PFSK-1 (cell line): ENCODE measurements at regions not wholly inside any gene's neighbourhood (a gene's known extent, or its start where the extent isn't known, plus 50 kb on each side); places are given as distances from the start of the nearest gene placed in this dataset.

ENCODE experiments used
- POLR2AphosphoS5 ChIP-seq: IDR thresholded peaks from 2 replicates; pipeline ENCODE4 v1.6.1; 2012; ENCODE audit warnings: low read depth, mild to moderate bottlenecking, control low read depth, low read length, moderate library complexity
- REST ChIP-seq, 2 experiments: IDR thresholded peaks; 2 replicates each; pipeline versions ENCODE4 v1.6.1 to v1.8.0; 2011 to 2012; ENCODE audit warnings: low read depth in 2 of 2, low read length in 2 of 2, control low read depth in 1 of 2, inconsistent platforms in 1 of 2, mild to moderate bottlenecking in 1 of 2, moderate library complexity in 1 of 2; ENCODE audit not compliant: insufficient read depth in 1 of 2

- TF ChIP-seq REST (IDR thresholded peaks at IDR 0.05; ENCODE audit: insufficient read depth in 1 of 2, low read depth in 2 of 2, low read length in 2 of 2) (no peak), POLR2AphosphoS5 (no peak)
Measured at GRCh38 chr10:43000651-43001426, 76.0 kb upstream of the RET start.
